ENCODE measurements at regions not wholly inside any gene's neighbourhood (a gene's known extent, or its start where the extent isn't known, plus 50 kb on each side); places are given as distances from the start of the nearest gene placed in this dataset.

DNA sequence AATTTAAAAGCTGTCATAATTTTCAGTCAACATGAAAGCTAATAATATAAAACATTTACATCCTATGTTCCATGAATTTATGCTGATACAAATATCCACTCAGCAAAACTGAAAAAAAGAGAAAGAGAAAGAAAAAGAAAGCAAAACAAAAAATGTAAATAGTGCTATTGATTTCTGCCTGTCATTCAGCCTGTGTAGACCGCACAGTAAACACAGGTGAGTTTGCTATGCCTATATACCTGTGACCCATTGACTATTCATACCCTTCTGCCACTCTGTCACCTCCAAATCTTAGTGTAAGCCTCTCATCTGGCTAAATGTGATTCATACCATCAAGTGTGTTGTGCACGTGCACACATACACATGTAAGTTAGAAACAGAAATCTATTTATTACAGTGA, 359.0 kb upstream of the RORB start:
- Histone ChIP-seq H3K27ac (ENCODE audit: low read depth, low read length) (no peak overlapping the region), H3K9ac (ENCODE audit: low read length) (no peak overlapping the region), H4K20me1 (ENCODE audit: low read depth, low read length) (no peaks in the 10 kb centered on the region), H3K9me3 (ENCODE audit: insufficient read depth, low read length) (no peaks in the 10 kb centered on the region; the same call in 1 of the 2 replicates), H3K36me3 (ENCODE audit: low read length) (no peaks in the 10 kb centered on the region), H3K79me2 (ENCODE audit: insufficient read depth, low read length) (no peaks in the 10 kb centered on the region), H3F3A (ENCODE audit: insufficient read depth) (no peaks in the 10 kb centered on the region), H3K4me3 (ENCODE audit: insufficient read depth, low read length, poor library complexity, severe bottlenecking) (no peak overlapping the region), H3K27me3 (ENCODE audit: low read length) (no peaks in the 10 kb centered on the region), H3K4me2 (ENCODE audit: low read depth, low read length, poor library complexity, severe bottlenecking) (no peak overlapping the region), H3K9me2 (replicated peaks; ENCODE audit: insufficient read depth, low read length) (no peaks in the 10 kb centered on the region), H2AFZ (ENCODE audit: low read depth, low read length, severe bottlenecking) (no peak overlapping the region)
- no peak for TF ChIP-seq EZH2phosphoT487 (conservative IDR thresholded peaks at IDR 0.05; ENCODE audit: low read length)
- TF ChIP-seq, protein P1, sequence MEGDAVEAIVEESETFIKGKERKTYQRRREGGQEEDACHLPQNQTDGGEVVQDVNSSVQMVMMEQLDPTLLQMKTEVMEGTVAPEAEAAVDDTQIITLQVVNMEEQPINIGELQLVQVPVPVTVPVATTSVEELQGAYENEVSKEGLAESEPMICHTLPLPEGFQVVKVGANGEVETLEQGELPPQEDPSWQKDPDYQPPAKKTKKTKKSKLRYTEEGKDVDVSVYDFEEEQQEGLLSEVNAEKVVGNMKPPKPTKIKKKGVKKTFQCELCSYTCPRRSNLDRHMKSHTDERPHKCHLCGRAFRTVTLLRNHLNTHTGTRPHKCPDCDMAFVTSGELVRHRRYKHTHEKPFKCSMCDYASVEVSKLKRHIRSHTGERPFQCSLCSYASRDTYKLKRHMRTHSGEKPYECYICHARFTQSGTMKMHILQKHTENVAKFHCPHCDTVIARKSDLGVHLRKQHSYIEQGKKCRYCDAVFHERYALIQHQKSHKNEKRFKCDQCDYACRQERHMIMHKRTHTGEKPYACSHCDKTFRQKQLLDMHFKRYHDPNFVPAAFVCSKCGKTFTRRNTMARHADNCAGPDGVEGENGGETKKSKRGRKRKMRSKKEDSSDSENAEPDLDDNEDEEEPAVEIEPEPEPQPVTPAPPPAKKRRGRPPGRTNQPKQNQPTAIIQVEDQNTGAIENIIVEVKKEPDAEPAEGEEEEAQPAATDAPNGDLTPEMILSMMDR (IDR thresholded peaks at IDR 0.05; ENCODE audit: insufficient read depth, low read length, poor library complexity, severe bottlenecking): no peak

DNA sequence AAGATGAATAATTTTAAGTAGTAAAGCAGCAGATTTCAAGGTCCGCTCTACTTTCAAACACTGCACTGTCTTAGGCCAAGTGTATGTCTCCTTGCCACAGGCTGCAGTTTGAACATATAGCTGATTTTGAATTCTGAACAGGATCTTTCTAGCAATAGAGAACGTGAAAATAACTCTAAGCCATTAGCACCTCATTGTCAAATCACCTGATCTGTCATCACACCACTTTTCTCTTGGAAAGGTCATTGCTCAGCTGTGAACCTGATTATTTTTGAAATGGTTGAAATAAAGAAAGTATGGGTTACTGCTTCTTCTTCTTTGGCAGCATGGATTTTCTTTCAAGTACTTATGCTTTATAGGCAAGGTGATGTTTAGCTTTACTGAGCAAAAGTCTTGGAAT, 357.0 kb upstream of the RORB start:
- Histone ChIP-seq H4K20me1 (ENCODE audit: low read depth, low read length) (no peaks in the 10 kb centered on the region), H3K27me3 (ENCODE audit: low read length) (no peaks in the 10 kb centered on the region), H3K9ac (ENCODE audit: low read length) (no peak overlapping the region), H3K4me2 (ENCODE audit: low read depth, low read length, poor library complexity, severe bottlenecking) (no peak overlapping the region), H3K36me3 (ENCODE audit: low read length) (no peaks in the 10 kb centered on the region), H3K4me3 (ENCODE audit: insufficient read depth, low read length, poor library complexity, severe bottlenecking) (no peak overlapping the region), H3K27ac (ENCODE audit: low read depth, low read length) (no peak overlapping the region), H2AFZ (ENCODE audit: low read depth, low read length, severe bottlenecking) (no peak overlapping the region), H3K79me2 (ENCODE audit: insufficient read depth, low read length) (no peaks in the 10 kb centered on the region), H3K9me3 (ENCODE audit: insufficient read depth, low read length) (no peaks in the 10 kb centered on the region), H3K9me2 (replicated peaks; ENCODE audit: insufficient read depth, low read length) (no peaks in the 10 kb centered on the region), H3F3A (ENCODE audit: insufficient read depth) (no peaks in the 10 kb centered on the region)
- TF ChIP-seq, protein P1 (IDR thresholded peaks at IDR 0.05; ENCODE audit: insufficient read depth, low read length, poor library complexity, severe bottlenecking): no peak
- TF ChIP-seq EZH2phosphoT487 (conservative IDR thresholded peaks at IDR 0.05; ENCODE audit: low read length): no peak

DNA sequence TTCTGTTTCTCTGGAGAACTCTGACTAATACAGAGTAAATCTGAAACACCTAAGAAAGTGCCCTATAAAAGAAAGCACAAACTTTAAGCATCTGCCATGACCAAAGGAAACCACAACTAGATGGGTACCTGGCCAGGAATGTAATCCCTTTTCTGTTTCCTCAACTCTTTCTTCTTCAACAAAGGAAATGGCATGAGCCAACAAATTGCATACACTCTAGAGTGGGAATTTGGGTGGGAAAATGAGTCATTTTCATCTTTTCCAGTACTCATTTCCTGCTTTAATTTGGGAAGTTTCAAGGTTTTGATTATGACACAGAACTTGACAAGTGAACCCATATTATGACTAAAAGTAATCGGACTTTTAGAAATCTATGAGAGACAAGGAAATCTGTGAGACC, 349.2 kb upstream of the RORB start:
- TF ChIP-seq EZH2phosphoT487 (conservative IDR thresholded peaks at IDR 0.05; ENCODE audit: low read length): no peak
- TF ChIP-seq, protein P1 (IDR thresholded peaks at IDR 0.05; ENCODE audit: insufficient read depth, low read length, poor library complexity, severe bottlenecking): no peak
- H3F3A ChIP-seq (ENCODE audit: insufficient read depth): no peaks in the 10 kb centered on the region
- no peaks in the 10 kb centered on the region for H3K36me3 ChIP-seq (ENCODE audit: low read length)
- H3K9ac ChIP-seq (ENCODE audit: low read length): no peak overlapping the region
- no peaks in the 10 kb centered on the region for H3K27me3 ChIP-seq (ENCODE audit: low read length)
- H2AFZ ChIP-seq (ENCODE audit: low read depth, low read length, severe bottlenecking): no peak overlapping the region
- no peak overlapping the region for H3K4me3 ChIP-seq (ENCODE audit: insufficient read depth, low read length, poor library complexity, severe bottlenecking)
- H3K27ac ChIP-seq (ENCODE audit: low read depth, low read length): no peak overlapping the region
- H3K79me2 ChIP-seq (ENCODE audit: insufficient read depth, low read length): no peaks in the 10 kb centered on the region
- no peaks in the 10 kb centered on the region for H3K9me3 ChIP-seq (ENCODE audit: insufficient read depth, low read length)
- no peaks in the 10 kb centered on the region for H3K9me2 ChIP-seq (replicated peaks; ENCODE audit: insufficient read depth, low read length)
- no peak overlapping the region for H3K4me2 ChIP-seq (ENCODE audit: low read depth, low read length, poor library complexity, severe bottlenecking)
- no peaks in the 10 kb centered on the region for H4K20me1 ChIP-seq (ENCODE audit: low read depth, low read length)

Data from SU-DHL-6 (cell line).